ENCODE measurements at regions not wholly inside any gene's neighbourhood (a gene's known extent, or its start where the extent isn't known, plus 50 kb on each side); places are given as distances from the start of the nearest gene placed in this dataset.

GRCh38 chrX:34877436-34877835, 65.2 kb upstream of the FAM47B start:
- BruUV-seq (replicated peaks) = no TSS peak
- H3F3A ChIP-seq (ENCODE audit: insufficient read depth, low read depth) = no peaks in the 10 kb centered on the region
- no peak overlapping the region for H3K4me2 ChIP-seq
- no peaks in the 10 kb centered on the region for H3K9me3 ChIP-seq (ENCODE audit: insufficient read depth, low read depth)
- ChIA-PET CTCF (no interaction called here), POLR2A (ENCODE audit: unreplicated experiment) (no interaction called here)
- no peak overlapping the region for H2AFZ ChIP-seq
- TF ChIP-seq, protein P1, sequence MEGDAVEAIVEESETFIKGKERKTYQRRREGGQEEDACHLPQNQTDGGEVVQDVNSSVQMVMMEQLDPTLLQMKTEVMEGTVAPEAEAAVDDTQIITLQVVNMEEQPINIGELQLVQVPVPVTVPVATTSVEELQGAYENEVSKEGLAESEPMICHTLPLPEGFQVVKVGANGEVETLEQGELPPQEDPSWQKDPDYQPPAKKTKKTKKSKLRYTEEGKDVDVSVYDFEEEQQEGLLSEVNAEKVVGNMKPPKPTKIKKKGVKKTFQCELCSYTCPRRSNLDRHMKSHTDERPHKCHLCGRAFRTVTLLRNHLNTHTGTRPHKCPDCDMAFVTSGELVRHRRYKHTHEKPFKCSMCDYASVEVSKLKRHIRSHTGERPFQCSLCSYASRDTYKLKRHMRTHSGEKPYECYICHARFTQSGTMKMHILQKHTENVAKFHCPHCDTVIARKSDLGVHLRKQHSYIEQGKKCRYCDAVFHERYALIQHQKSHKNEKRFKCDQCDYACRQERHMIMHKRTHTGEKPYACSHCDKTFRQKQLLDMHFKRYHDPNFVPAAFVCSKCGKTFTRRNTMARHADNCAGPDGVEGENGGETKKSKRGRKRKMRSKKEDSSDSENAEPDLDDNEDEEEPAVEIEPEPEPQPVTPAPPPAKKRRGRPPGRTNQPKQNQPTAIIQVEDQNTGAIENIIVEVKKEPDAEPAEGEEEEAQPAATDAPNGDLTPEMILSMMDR (conservative IDR thresholded peaks at IDR 0.05) = no peak
- TF ChIP-seq EZH2 (IDR thresholded peaks at IDR 0.05; ENCODE audit: low read depth) = no peak
- no peaks in the 10 kb centered on the region for H3K79me2 ChIP-seq (ENCODE audit: low read depth)
- H3K4me1 ChIP-seq (replicated peaks; ENCODE audit: insufficient read depth) = no peaks in the 10 kb centered on the region
- H3K27me3 ChIP-seq (ENCODE audit: insufficient read depth, low read depth) = no peaks in the 10 kb centered on the region
- H3K27ac ChIP-seq = no peak overlapping the region
- H3K4me3 ChIP-seq = no peak overlapping the region
- no peaks in the 10 kb centered on the region for H4K20me1 ChIP-seq (ENCODE audit: insufficient read depth)
- H3K9me2 ChIP-seq (ENCODE audit: insufficient read depth) = no peaks in the 10 kb centered on the region
- H3K36me3 ChIP-seq (ENCODE audit: low read depth) = no peaks in the 10 kb centered on the region
- intact Hi-C loops (cut with micrococcal nuclease; ENCODE audit: unreplicated experiment) = no loop called here
- no peak for DNase-seq

GRCh38 chrX:34879346-34879745, 63.2 kb upstream of the FAM47B start:
- ChIA-PET CTCF (no interaction called here), POLR2A (ENCODE audit: unreplicated experiment) (no interaction called here)
- no peaks in the 10 kb centered on the region for H3K9me2 ChIP-seq (ENCODE audit: insufficient read depth)
- no peaks in the 10 kb centered on the region for H3K27me3 ChIP-seq (ENCODE audit: insufficient read depth, low read depth)
- no peak overlapping the region for H3K27ac ChIP-seq
- H4K20me1 ChIP-seq (ENCODE audit: insufficient read depth) = no peaks in the 10 kb centered on the region
- no peak overlapping the region for H2AFZ ChIP-seq
- DNase-seq = no peak
- no peaks in the 10 kb centered on the region for H3K9me3 ChIP-seq (ENCODE audit: insufficient read depth, low read depth)
- BruUV-seq (replicated peaks) = no TSS peak
- H3K4me2 ChIP-seq = no peak overlapping the region
- no peaks in the 10 kb centered on the region for H3K4me1 ChIP-seq (replicated peaks; ENCODE audit: insufficient read depth)
- H3K4me3 ChIP-seq = no peak overlapping the region
- H3K79me2 ChIP-seq (ENCODE audit: low read depth) = no peaks in the 10 kb centered on the region
- TF ChIP-seq, protein P1 (conservative IDR thresholded peaks at IDR 0.05) = no peak
- TF ChIP-seq EZH2 (IDR thresholded peaks at IDR 0.05; ENCODE audit: low read depth) = no peak
- intact Hi-C loops (cut with micrococcal nuclease; ENCODE audit: unreplicated experiment) = no loop called here
- no peaks in the 10 kb centered on the region for H3K36me3 ChIP-seq (ENCODE audit: low read depth)
- H3F3A ChIP-seq (ENCODE audit: insufficient read depth, low read depth) = no peaks in the 10 kb centered on the region

DNA sequence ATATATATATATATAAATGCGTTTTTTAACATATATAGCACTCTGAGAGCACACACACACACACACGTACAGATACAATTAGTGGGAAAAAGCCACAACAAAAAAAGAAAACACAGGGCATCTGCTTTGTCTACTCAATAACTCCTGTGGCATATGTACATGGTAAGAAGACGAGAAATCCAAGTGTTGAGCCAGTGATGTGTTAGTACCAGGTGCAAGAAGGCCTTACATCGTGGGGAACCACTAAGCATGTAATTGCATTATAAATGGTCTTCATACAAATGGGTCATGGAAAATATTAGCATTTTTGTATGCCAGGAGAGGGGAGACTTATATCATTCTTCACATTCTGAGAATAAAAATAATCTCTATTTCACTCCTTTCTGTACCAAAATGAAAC, 62.7 kb upstream of the FAM47B start:
- H2AFZ ChIP-seq = no peak overlapping the region
- no TSS peak for BruUV-seq (replicated peaks)
- no peak for DNase-seq
- H3K4me1 ChIP-seq (replicated peaks; ENCODE audit: insufficient read depth) = no peaks in the 10 kb centered on the region
- H3K27ac ChIP-seq = no peak overlapping the region
- H3K9me2 ChIP-seq (ENCODE audit: insufficient read depth) = no peaks in the 10 kb centered on the region
- no peaks in the 10 kb centered on the region for H3K9me3 ChIP-seq (ENCODE audit: insufficient read depth, low read depth)
- ChIA-PET POLR2A (ENCODE audit: unreplicated experiment) (no interaction called here), CTCF (no interaction called here)
- no peaks in the 10 kb centered on the region for H4K20me1 ChIP-seq (ENCODE audit: insufficient read depth)
- H3K4me3 ChIP-seq = no peak overlapping the region
- H3K4me2 ChIP-seq = no peak overlapping the region
- H3K27me3 ChIP-seq (ENCODE audit: insufficient read depth, low read depth) = no peaks in the 10 kb centered on the region
- H3K36me3 ChIP-seq (ENCODE audit: low read depth) = no peaks in the 10 kb centered on the region
- no peaks in the 10 kb centered on the region for H3K79me2 ChIP-seq (ENCODE audit: low read depth)
- no peaks in the 10 kb centered on the region for H3F3A ChIP-seq (ENCODE audit: insufficient read depth, low read depth)
- intact Hi-C loops (cut with micrococcal nuclease; ENCODE audit: unreplicated experiment) = no loop called here
- no peak for TF ChIP-seq EZH2 (IDR thresholded peaks at IDR 0.05; ENCODE audit: low read depth)
- TF ChIP-seq, protein P1 (conservative IDR thresholded peaks at IDR 0.05) = no peak
